ENCODE measurements at regions not wholly inside any gene's neighbourhood (a gene's known extent, or its start where the extent isn't known, plus 50 kb on each side); places are given as distances from the start of the nearest gene placed in this dataset.

GRCh38 chr11:109956124-109956793 lies 136.9 kb upstream of the ZC3H12C start (continued):
- TF ChIP-seq PAX5 (IDR thresholded peaks at IDR 0.05; ENCODE audit: borderline replicate concordance, low read depth, low read length) = peak; percentile 70; the same call in 1 of the 2 replicates

GRCh38 chr11:109957000-109957399 lies 136.2 kb upstream of the ZC3H12C start:
- peak; percentile 75 for ATAC-seq
- no peak for FAIRE-seq
- CTCF ChIA-PET = interaction anchor here (0.6 to 4.5 kb wide), 12 partner anchors 9 to 200 kb away, joined by 3 to 36 read pairs (median 4); no protein-coding TSS in a partner anchor
- Histone ChIP-seq H3K9ac (ENCODE audit: control insufficient read depth, insufficient read depth, low read length) (no peak overlapping the region), H4K20me1 (ENCODE audit: control insufficient read depth, insufficient read depth) (no peaks in the 10 kb centered on the region), H3K9me3 (replicated peaks; ENCODE audit: control insufficient read depth, insufficient read depth, low read length) (peaks cover 6% of the 10 kb centered on the region; the same call in 2 of the 3 replicates), H3K4me2 (ENCODE audit: control insufficient read depth, insufficient read depth) (peak overlapping the region; percentile 82), H3K4me3 (no peak overlapping the region), H3K36me3 (ENCODE audit: control insufficient read depth in 2 of 2, insufficient read depth in 2 of 2, low read length in 1 of 2) (no peaks in the 10 kb centered on the region), H3K4me1 (ENCODE audit: control insufficient read depth, insufficient read depth, low read length) (peaks cover 34% of the 10 kb centered on the region), H3K79me2 (ENCODE audit: control insufficient read depth, insufficient read depth, low read length) (no peaks in the 10 kb centered on the region), H3K27me3 (replicated peaks in 1 of 2; ENCODE audit: control insufficient read depth in 2 of 2, insufficient read depth in 2 of 2, low read length in 1 of 2) (no peaks in the 10 kb centered on the region), H3K27ac (ENCODE audit: control insufficient read depth, insufficient read depth) (peak overlapping the region; percentile 81), H2AFZ (ENCODE audit: control insufficient read depth, low read depth, low read length) (peak overlapping the region; percentile 36)
- SMC1A ChIA-PET (ENCODE audit: uncharacterized antibody, unreplicated experiment) = interaction anchor here (0.7 to 11.6 kb wide), 19 partner anchors 11 to 154 kb away, joined by 3 to 223 read pairs (median 5); no protein-coding TSS in a partner anchor
- in situ Hi-C loops (cut with MboI) (loop anchor here (5.0 to 10.0 kb wide), 2 partner anchors 415 to 1418 kb away; partner anchors contain the start of gene POU2AF1), intact Hi-C loops (cut with micrococcal nuclease; ENCODE audit: unreplicated experiment) (loop anchor here (1.0 to 2.0 kb wide), 2 partner anchors 13 to 70 kb away; no protein-coding TSS in a partner anchor)
- POLR2A ChIA-PET = interaction anchor here (1.1 to 4.8 kb wide), 7 partner anchors 8 to 138 kb away, joined by 4 to 42 read pairs (median 10); no protein-coding TSS in a partner anchor
- RAD21 ChIA-PET (ENCODE audit: unreplicated experiment) = interaction anchor here (0.8 to 14.2 kb wide), 12 partner anchors 10 to 141 kb away, joined by 3 to 185 read pairs (median 8); partner anchors contain the start of gene ZC3H12C
- BruUV-seq (replicated peaks) = no TSS peak
- 21% methylated on average over 6 of the region's 6 CpGs for WGBS (ENCODE audit: insufficient coverage, insufficient replicate concordance, low lambda C conversion rate, missing lambda C conversion rate)
- no peak for DNase-seq (ENCODE audit: low read depth, low spot score)
- TF ChIP-seq SMC3 (IDR thresholded peaks at IDR 0.05; ENCODE audit: borderline replicate concordance, low read length) (no peak), SPI1 (IDR thresholded peaks at IDR 0.05; ENCODE audit: borderline replicate concordance, insufficient read depth, low read depth, low read length) (peak; percentile 15; the same call in 1 of the 2 replicates), ZNF384 (IDR thresholded peaks at IDR 0.05; ENCODE audit: borderline replicate concordance, low read depth, low read length) (no peak), ZSCAN29 (IDR thresholded peaks at IDR 0.05) (no peak), HCFC1 (IDR thresholded peaks at IDR 0.05; ENCODE audit: low read length) (no peak), RAD51 (IDR thresholded peaks at IDR 0.05) (0 out of 2 replicates have a peak, but pooled peaks have one; percentile 17), CUX1 (IDR thresholded peaks at IDR 0.05; ENCODE audit: insufficient replicate concordance, low read depth, low read length) (no peak), BHLHE40 (IDR thresholded peaks at IDR 0.05; ENCODE audit: borderline replicate concordance in 1 of 2, low read depth in 2 of 2, low read length in 1 of 2) (peak; percentile 86 to 89), ZNF687 (IDR thresholded peaks at IDR 0.05) (no peak), CREM (IDR thresholded peaks at IDR 0.05; ENCODE audit: low read depth) (0 out of 2 replicates have a peak, but pooled peaks have one; percentile 21)
